GM12892 (cell line): ENCODE measurements at regions not wholly inside any gene's neighbourhood (a gene's known extent, or its start where the extent isn't known, plus 50 kb on each side); places are given as distances from the start of the nearest gene placed in this dataset.

Experiments used
- POLR2A ChIP-seq: IDR thresholded peaks from 2 replicates; pipeline ENCODE4 v1.6.1; 2011; ENCODE audit warnings: low read depth, low read length, control low read depth
- POLR2AphosphoS5 ChIP-seq: IDR thresholded peaks from 2 replicates; pipeline ENCODE4 v1.6.1; 2011; ENCODE audit warnings: low read depth, low read length, control low read depth

DNA sequence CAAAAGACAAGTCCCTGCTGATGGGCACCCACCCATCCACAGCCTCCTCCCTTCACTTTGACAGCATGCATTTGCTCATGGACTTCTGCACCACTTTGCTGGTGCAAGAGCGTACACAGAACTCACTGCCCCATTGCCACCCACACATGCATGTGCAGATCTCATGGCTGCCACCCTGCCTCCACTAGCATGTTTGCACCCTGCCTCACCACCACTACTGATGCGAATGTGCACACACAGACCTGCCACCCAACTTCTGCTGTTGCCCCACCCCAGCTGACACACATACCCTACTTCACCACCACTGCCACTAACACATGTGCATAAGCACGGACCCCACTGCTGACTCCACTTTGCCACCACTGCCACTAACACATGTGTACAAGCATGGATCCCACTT, 64.9 kb upstream of the EYS start:
- TF ChIP-seq POLR2AphosphoS5 = no peak
- no peak for TF ChIP-seq POLR2A
